H1 (cell line): ENCODE measurements at regions not wholly inside any gene's neighbourhood (a gene's known extent, or its start where the extent isn't known, plus 50 kb on each side); places are given as distances from the start of the nearest gene placed in this dataset.

Source experiments
- CTCF ChIA-PET: fragments of 300-600 bp; sonication (Branson Sonifier 250); formaldehyde crosslinking; loops from one replicate; lab custom pipeline; 2021; ENCODE audit not compliant: partially characterized antibody; lab: Charles Lee
- POLR2A ChIA-PET: fragments of 300-600 bp; sonication (Branson Sonifier 250); formaldehyde crosslinking; loops from one replicate; lab custom pipeline; 2021; ENCODE audit warnings: inconsistent platforms; ENCODE audit not compliant: partially characterized antibody; lab: Charles Lee
- DNase-seq, 2 experiments: peaks; one replicate each; pipeline versions ENCODE4 v3.0.0 to v3.0.0-alpha.2; 2010 to 2022; ENCODE audit warnings: low spot score in 2 of 2, low read depth in 1 of 2, mixed read lengths in 1 of 2
- FAIRE-seq: peaks from 2 replicates; lab custom pipeline; 2011; peaks lifted over from hg19 to GRCh38; lab: Jason Lieb, UNC
- H2AFZ ChIP-seq: 2 replicates; pipeline ENCODE4 v1.8.1; 2012; ENCODE audit warnings: low read length, inconsistent platforms
- H2AK5ac ChIP-seq: 2 replicates; pipeline ENCODE4 v1.6.1; 2013; ENCODE audit warnings: low read depth, low read length
- H2BK120ac ChIP-seq: replicated peaks from 2 replicates; pipeline ENCODE3; 2013; ENCODE audit warnings: low read depth, low read length, inconsistent platforms
- H2BK12ac ChIP-seq: 2 replicates; pipeline ENCODE4 v1.6.1; 2013; ENCODE audit warnings: low read depth, low read length
- H2BK15ac ChIP-seq: 2 replicates; pipeline ENCODE4 v1.6.1; 2013; ENCODE audit warnings: low read length
- H2BK20ac ChIP-seq: 2 replicates; pipeline ENCODE4 v1.6.1; 2013; ENCODE audit warnings: low read length
- H2BK5ac ChIP-seq: 2 replicates; pipeline ENCODE4 v1.6.1; 2013; ENCODE audit warnings: low read depth, low read length
- H3K14ac ChIP-seq: 2 replicates; pipeline ENCODE4 v1.6.1; 2013; ENCODE audit warnings: inconsistent platforms; ENCODE audit not compliant: insufficient read length
- H3K18ac ChIP-seq: 2 replicates; pipeline ENCODE4 v1.6.1; 2013; ENCODE audit warnings: low read length; ENCODE audit errors: extremely low read depth
- H3K23ac ChIP-seq: 2 replicates; pipeline ENCODE4 v1.6.1; 2013; ENCODE audit warnings: inconsistent platforms; ENCODE audit not compliant: insufficient read length
- H3K23me2 ChIP-seq: 2 replicates; pipeline ENCODE4 v1.6.1; 2013; ENCODE audit warnings: low read depth, low read length
- H3K27ac ChIP-seq: 2 replicates; pipeline ENCODE4 v1.6.1; 2011; ENCODE audit warnings: low read depth, low read length, inconsistent platforms
- H3K27me3 ChIP-seq, 4 experiments: replicated peaks in 1 of 4; 1 replicate in 1 of 4; 2 replicates in 3 of 4; pipeline versions ENCODE4 v1.6.1 to v1.8.1; 2011 to 2013; ENCODE audit warnings: low read length in 3 of 4, mild to moderate bottlenecking in 3 of 4, inconsistent platforms in 2 of 4, mixed read lengths in 2 of 4, moderate library complexity in 1 of 4; ENCODE audit not compliant: control insufficient read depth in 3 of 4, insufficient read depth in 3 of 4; ENCODE audit errors: extremely low read depth in 1 of 4
- H3K36me3 ChIP-seq, 4 experiments: 2 replicates each; pipeline versions ENCODE4 v1.6.1 to v1.8.1; 2011 to 2013; ENCODE audit warnings: mild to moderate bottlenecking in 4 of 4, low read length in 3 of 4, moderate library complexity in 2 of 4, control low read depth in 1 of 4, inconsistent platforms in 1 of 4; ENCODE audit not compliant: insufficient read depth in 4 of 4, control insufficient read depth in 2 of 4
- H3K4ac ChIP-seq: replicated peaks from 2 replicates; pipeline ENCODE3; 2013; ENCODE audit warnings: low read length, low read depth, mixed read lengths, inconsistent platforms; ENCODE audit not compliant: insufficient read length
- H3K4me1 ChIP-seq, 4 experiments: replicated peaks in 1 of 4; 1 replicate in 1 of 4; 2 replicates in 3 of 4; pipeline versions ENCODE4 v1.6.1 to v1.8.1; 2011 to 2013; ENCODE audit warnings: low read length in 3 of 4, inconsistent platforms in 2 of 4, mixed read lengths in 1 of 4; ENCODE audit not compliant: insufficient read depth in 4 of 4, control insufficient read depth in 3 of 4
- H3K4me2 ChIP-seq, 2 experiments: 2 replicates each; pipeline versions ENCODE4 v1.6.1 to v1.8.1; 2011 to 2013; ENCODE audit warnings: low read depth in 2 of 2, low read length in 2 of 2, control low read depth in 1 of 2, inconsistent platforms in 1 of 2, mild to moderate bottlenecking in 1 of 2; ENCODE audit not compliant: insufficient read depth in 1 of 2
- H3K4me3 ChIP-seq, 4 experiments: fragments of 200-600, 300-600 bp in 1 of 4; sonication (generic), shearing (Covaris generic), sonication (Bioruptor Twin) in 1 of 4; 2 replicates each; pipeline versions ENCODE4 v1.5.1 to v1.8.1; 2011 to 2016; ENCODE audit warnings: low read length in 4 of 4, low read depth in 3 of 4, control low read depth in 2 of 4, inconsistent platforms in 2 of 4, mild to moderate bottlenecking in 2 of 4, mixed read lengths in 1 of 4, moderate library complexity in 1 of 4; ENCODE audit not compliant: insufficient read depth in 2 of 4; ENCODE audit errors: extremely low read depth in 1 of 4
- H3K56ac ChIP-seq: replicated peaks from 2 replicates; pipeline ENCODE3; 2013; ENCODE audit warnings: low read depth, mild to moderate bottlenecking, mixed read lengths, low read length, inconsistent platforms; ENCODE audit not compliant: insufficient read length
- H3K79me1 ChIP-seq: 2 replicates; pipeline ENCODE4 v1.6.1; 2013; ENCODE audit warnings: low read depth, low read length, control low read depth
- H3K79me2 ChIP-seq, 2 experiments: 2 replicates each; pipeline versions ENCODE4 v1.6.1 to v1.8.1; 2012 to 2013; ENCODE audit warnings: low read length in 2 of 2, mild to moderate bottlenecking in 2 of 2, inconsistent platforms in 1 of 2; ENCODE audit not compliant: insufficient read depth in 2 of 2, control insufficient read depth in 1 of 2
- H3K9ac ChIP-seq, 4 experiments: replicated peaks in 1 of 4; 1 replicate in 1 of 4; 2 replicates in 3 of 4; pipeline versions ENCODE4 v1.6.1 to v1.8.1; 2011 to 2013; ENCODE audit warnings: low read depth in 3 of 4, low read length in 3 of 4, control low read depth in 2 of 4, mild to moderate bottlenecking in 2 of 4, moderate library complexity in 2 of 4, inconsistent platforms in 1 of 4; ENCODE audit errors: extremely low read depth in 1 of 4
- H3K9me3 ChIP-seq, 2 experiments: 2 replicates each; pipeline versions ENCODE4 v1.6.1 to v1.8.1; 2012 to 2013; ENCODE audit warnings: mild to moderate bottlenecking in 2 of 2, moderate library complexity in 2 of 2, control low read depth in 1 of 2, inconsistent platforms in 1 of 2, low read depth in 1 of 2, low read length in 1 of 2, mixed read lengths in 1 of 2; ENCODE audit not compliant: insufficient read depth in 2 of 2
- H4K20me1 ChIP-seq, 2 experiments: replicated peaks in 1 of 2; 2 replicates each; pipeline versions ENCODE3 to v1.8.1; 2011 to 2013; ENCODE audit warnings: inconsistent platforms in 2 of 2, low read length in 2 of 2, mild to moderate bottlenecking in 1 of 2; ENCODE audit not compliant: insufficient read depth in 2 of 2, control insufficient read depth in 1 of 2
- H4K5ac ChIP-seq: 2 replicates; pipeline ENCODE4 v1.6.1; 2013; ENCODE audit warnings: low read length, low read depth, mixed read lengths, inconsistent platforms; ENCODE audit not compliant: insufficient read length
- H4K8ac ChIP-seq: 2 replicates; pipeline ENCODE4 v1.8.0; 2013; ENCODE audit warnings: mild to moderate bottlenecking, moderate library complexity, low read length, inconsistent platforms; ENCODE audit not compliant: insufficient read depth; ENCODE audit errors: extremely low read depth
- H4K91ac ChIP-seq: replicated peaks from 2 replicates; pipeline ENCODE3; 2013; ENCODE audit warnings: low read length, mixed read lengths, inconsistent platforms; ENCODE audit not compliant: insufficient read length
- CEBPB ChIP-seq: IDR thresholded peaks from 2 replicates; pipeline ENCODE4 v1.6.1; 2012; ENCODE audit warnings: low read depth, low read length
- SP4 ChIP-seq: IDR thresholded peaks from 2 replicates; pipeline ENCODE4 v1.6.1; 2012; ENCODE audit warnings: low read length, inconsistent platforms
- SUZ12 ChIP-seq: fragments of 200-600 bp; sonication (generic); IDR thresholded peaks from 2 replicates; pipeline ENCODE4 v1.6.1; 2012; ENCODE audit warnings: mild to moderate bottlenecking, inconsistent platforms, low read length, moderate library complexity, mixed read lengths
- TBP ChIP-seq: IDR thresholded peaks from 2 replicates; pipeline ENCODE4 v1.6.1; 2011; ENCODE audit warnings: low read depth, low read length, improper control_type of control experiment
- YY1 ChIP-seq: IDR thresholded peaks from 2 replicates; pipeline ENCODE4 v1.6.1; 2011; ENCODE audit warnings: low read depth, mild to moderate bottlenecking, low read length
- ZNF274 ChIP-seq: IDR thresholded peaks from 2 replicates; pipeline ENCODE4 v1.7.0; 2012; ENCODE audit warnings: low read length, borderline replicate concordance; ENCODE audit errors: extremely low read depth
- WGBS, 2 experiments: shearing (Covaris generic) in 1 of 2; methylation state at CpG; one replicate each; pipeline versions ENCODE4 v1.1.6 to v1.1.7; 2013 to 2015; ENCODE audit warnings: low lambda C conversion rate in 2 of 2, mixed read lengths in 2 of 2, inconsistent platforms in 1 of 2, low coverage in 1 of 2, missing lambda C conversion rate in 1 of 2; ENCODE audit not compliant: insufficient replicate concordance in 2 of 2, insufficient coverage in 1 of 2, insufficient read length in 1 of 2; ENCODE audit errors: extremely low coverage in 1 of 2, missing lambda C conversion rate in 1 of 2; 5-methylcytosine and 5-hydroxymethylcytosine counted together

DNA sequence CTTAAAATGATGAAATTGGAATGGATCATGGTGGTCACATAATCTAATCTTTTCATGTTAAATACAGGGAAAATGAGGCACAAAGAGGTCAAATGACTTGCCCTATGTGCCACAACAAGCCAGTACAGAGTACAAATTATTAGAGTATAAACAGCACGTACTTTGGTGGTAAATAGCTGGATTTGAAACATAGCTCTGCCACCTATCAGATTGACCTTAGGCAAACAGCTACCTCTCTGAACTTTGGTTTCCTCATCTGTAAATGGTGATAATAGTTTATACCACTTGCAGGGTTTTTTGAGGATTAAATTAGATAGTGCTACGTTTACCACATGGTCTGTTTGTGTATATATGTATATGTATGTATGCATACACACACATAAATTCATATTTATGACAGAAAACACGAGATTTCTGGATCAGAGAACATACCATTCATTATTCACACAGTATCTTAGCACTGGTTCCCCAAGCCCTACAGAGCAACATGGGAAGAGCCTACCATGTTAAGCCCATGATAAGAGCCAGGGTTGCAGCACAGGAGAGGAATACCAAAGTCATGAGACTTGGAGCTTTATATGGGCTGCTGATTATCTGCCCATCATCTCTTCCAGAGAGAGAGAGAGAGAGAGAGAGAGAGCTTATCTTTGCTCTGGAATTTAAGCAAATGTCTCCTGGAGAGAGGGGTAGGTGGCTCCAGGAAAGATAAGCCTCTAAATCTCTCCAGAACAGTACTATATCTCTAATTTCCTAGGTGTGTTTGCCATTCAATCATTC is 73.5 kb downstream of the MDH1 start:
- H2BK120ac ChIP-seq = no peak overlapping the region
- H4K5ac ChIP-seq = no peak overlapping the region
- no peaks in the 10 kb centered on the region for H3K9me3 ChIP-seq
- H3K14ac ChIP-seq = no peak overlapping the region
- no peaks in the 10 kb centered on the region for H3K79me1 ChIP-seq
- H2BK15ac ChIP-seq = no peak overlapping the region
- no peak overlapping the region for H3K4me3 ChIP-seq
- H3K18ac ChIP-seq = no peak overlapping the region
- H3K79me2 ChIP-seq = no peaks in the 10 kb centered on the region
- no peak for TF ChIP-seq CEBPB
- no peak for TF ChIP-seq ZNF274
- no peak for TF ChIP-seq SP4
- TF ChIP-seq TBP = no peak
- TF ChIP-seq SUZ12 = no peak
- TF ChIP-seq YY1 = no peak
- TF ChIP-seq, all 59 proteins: peak for 0
- no peak overlapping the region for H3K9ac ChIP-seq
- H3K4me2 ChIP-seq = no peak overlapping the region
- H3K27ac ChIP-seq = no peak overlapping the region
- H4K20me1 ChIP-seq = no peaks in the 10 kb centered on the region
- POLR2A ChIA-PET = no interaction called here
- FAIRE-seq = peak; percentile 28
- H2AFZ ChIP-seq = no peak overlapping the region
- no peak for DNase-seq
- H2BK12ac ChIP-seq = no peak overlapping the region
- H4K91ac ChIP-seq = no peak overlapping the region
- no peak overlapping the region for H2AK5ac ChIP-seq
- no peak overlapping the region for H3K23ac ChIP-seq
- H4K8ac ChIP-seq = no peak overlapping the region
- CTCF ChIA-PET = interaction anchor here (0.9 to 1.9 kb wide), 3 partner anchors 10 to 31 kb away, joined by 3 to 4 read pairs (median 3); no protein-coding TSS in a partner anchor
- H3K4me1 ChIP-seq = peaks cover 2 to 5% (median 3%) of the 10 kb centered on the region in 4 experiments; a peak in 6 of 7 replicates
- H3K27me3 ChIP-seq = no peaks in the 10 kb centered on the region
- WGBS, 2 experiments = 84% methylated on average over 3 of the region's 3 CpGs; no CpG with 5 or more reads in 1 of the 2 experiments
- no peak overlapping the region for H2BK5ac ChIP-seq
- no peaks in the 10 kb centered on the region for H3K36me3 ChIP-seq
- no peak overlapping the region for H2BK20ac ChIP-seq
- no peak overlapping the region for H3K4ac ChIP-seq
- no peaks in the 10 kb centered on the region for H3K23me2 ChIP-seq
- H3K56ac ChIP-seq = no peak overlapping the region
